RWPE2 (cell line): ENCODE measurements at regions not wholly inside any gene's neighbourhood (a gene's known extent, or its start where the extent isn't known, plus 50 kb on each side); places are given as distances from the start of the nearest gene placed in this dataset.

Source experiments
- ATAC-seq: fragments of 200-7000 bp; cut with Tn5 transposase; 3 replicates; pipeline ENCODE4 v1.9.1; 2021; ENCODE audit warnings: low read depth
- DNase-seq: peaks from one replicate; pipeline ENCODE4 v3.0.0-alpha.2; 2020; ENCODE audit warnings: low spot score
- H3K27ac ChIP-seq: fragments of 450-650 bp; 2 replicates; pipeline ENCODE4 v1.5.1; 2017; ENCODE audit warnings: mild to moderate bottlenecking; ENCODE audit not compliant: poor library complexity, severe bottlenecking
- H3K27me3 ChIP-seq: fragments of 250-450 bp; sonication (Bioruptor Pico); 2 replicates; pipeline ENCODE4 v1.5.1; 2021; ENCODE audit warnings: mild to moderate bottlenecking, moderate library complexity; ENCODE audit not compliant: insufficient read depth, poor library complexity, severe bottlenecking
- H3K36me3 ChIP-seq: fragments of 250-450 bp; sonication (Bioruptor Pico); 2 replicates; pipeline ENCODE4 v1.5.1; 2020; ENCODE audit warnings: low read depth, mild to moderate bottlenecking, moderate library complexity
- H3K4me1 ChIP-seq: fragments of 250-450 bp; sonication (Bioruptor Pico); 2 replicates; pipeline ENCODE4 v1.5.1; 2021; ENCODE audit warnings: mild to moderate bottlenecking, moderate library complexity; ENCODE audit not compliant: insufficient read depth, poor library complexity, severe bottlenecking
- H3K4me3 ChIP-seq: fragments of 250-450 bp; sonication (Bioruptor Pico); 2 replicates; pipeline ENCODE4 v1.5.1; 2021; ENCODE audit warnings: mild to moderate bottlenecking, moderate library complexity; ENCODE audit not compliant: severe bottlenecking
- H3K9me3 ChIP-seq: fragments of 250-450 bp; sonication (Bioruptor Pico); 2 replicates; pipeline ENCODE4 v1.5.1; 2021; ENCODE audit warnings: mild to moderate bottlenecking, moderate library complexity; ENCODE audit not compliant: severe bottlenecking
- TF ChIP-seq, protein P1 (sequence below): fragments of 450-650 bp; IDR thresholded peaks from one replicate; pipeline ENCODE4 v1.5.1; 2017; ENCODE audit warnings: mild to moderate bottlenecking, moderate library complexity; ENCODE audit not compliant: poor library complexity, severe bottlenecking

DNA sequence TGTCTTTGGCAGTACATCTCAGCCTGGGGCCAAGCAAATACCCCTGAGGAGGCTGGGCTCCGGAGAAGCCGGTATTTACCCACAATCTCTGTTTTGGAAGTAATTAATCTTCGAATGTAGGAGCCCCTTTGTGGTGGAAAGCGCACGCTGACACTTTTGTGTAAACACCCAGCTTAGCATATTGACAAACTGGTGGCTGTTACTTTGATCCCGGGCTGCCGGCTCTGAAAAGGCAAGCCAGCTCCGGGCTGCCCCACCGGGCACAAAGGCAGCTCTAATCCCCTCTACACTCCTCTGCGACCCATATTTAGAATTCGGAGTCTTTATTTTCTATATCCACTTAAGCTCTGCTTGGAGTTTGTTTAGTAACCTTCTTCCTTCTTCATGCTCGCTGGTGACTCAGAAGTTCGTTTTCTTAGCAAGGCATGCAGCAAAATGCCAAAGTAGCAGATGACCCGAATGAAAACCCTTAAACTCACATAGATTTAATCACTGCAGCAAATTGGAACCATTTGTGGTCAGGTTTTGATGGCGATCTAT is 144.0 kb upstream of the IRX3 start:
- Histone ChIP-seq H3K27ac (no peak overlapping the region), H3K4me3 (no peak overlapping the region), H3K27me3 (no peaks in the 10 kb centered on the region), H3K4me1 (no peaks in the 10 kb centered on the region), H3K36me3 (no peaks in the 10 kb centered on the region), H3K9me3 (no peaks in the 10 kb centered on the region)
- DNase-seq (no peak), ATAC-seq (no peak)
- TF ChIP-seq, protein P1, sequence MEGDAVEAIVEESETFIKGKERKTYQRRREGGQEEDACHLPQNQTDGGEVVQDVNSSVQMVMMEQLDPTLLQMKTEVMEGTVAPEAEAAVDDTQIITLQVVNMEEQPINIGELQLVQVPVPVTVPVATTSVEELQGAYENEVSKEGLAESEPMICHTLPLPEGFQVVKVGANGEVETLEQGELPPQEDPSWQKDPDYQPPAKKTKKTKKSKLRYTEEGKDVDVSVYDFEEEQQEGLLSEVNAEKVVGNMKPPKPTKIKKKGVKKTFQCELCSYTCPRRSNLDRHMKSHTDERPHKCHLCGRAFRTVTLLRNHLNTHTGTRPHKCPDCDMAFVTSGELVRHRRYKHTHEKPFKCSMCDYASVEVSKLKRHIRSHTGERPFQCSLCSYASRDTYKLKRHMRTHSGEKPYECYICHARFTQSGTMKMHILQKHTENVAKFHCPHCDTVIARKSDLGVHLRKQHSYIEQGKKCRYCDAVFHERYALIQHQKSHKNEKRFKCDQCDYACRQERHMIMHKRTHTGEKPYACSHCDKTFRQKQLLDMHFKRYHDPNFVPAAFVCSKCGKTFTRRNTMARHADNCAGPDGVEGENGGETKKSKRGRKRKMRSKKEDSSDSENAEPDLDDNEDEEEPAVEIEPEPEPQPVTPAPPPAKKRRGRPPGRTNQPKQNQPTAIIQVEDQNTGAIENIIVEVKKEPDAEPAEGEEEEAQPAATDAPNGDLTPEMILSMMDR, result no peak

DNA sequence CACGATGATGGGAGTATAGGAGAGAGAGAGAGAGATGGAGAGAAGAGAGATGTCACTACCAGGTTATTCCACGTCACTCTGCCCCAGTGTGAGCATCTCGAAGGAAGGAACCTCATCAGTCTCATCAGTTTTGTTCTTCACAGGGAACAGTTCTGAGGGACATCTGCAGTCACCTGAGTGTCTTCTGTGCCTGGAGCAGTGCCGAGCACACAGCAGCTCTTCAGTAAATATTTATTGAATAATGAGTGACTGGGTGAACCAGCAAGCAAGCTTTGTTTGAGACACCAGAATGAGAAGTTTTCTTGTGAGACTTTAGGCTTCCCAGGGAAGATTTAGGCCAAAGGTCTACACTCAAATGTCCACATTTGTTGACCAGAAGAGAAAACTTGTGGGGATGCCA is 142.4 kb upstream of the IRX3 start:
- Histone ChIP-seq H3K4me3 (no peak overlapping the region), H3K27me3 (no peaks in the 10 kb centered on the region), H3K4me1 (no peaks in the 10 kb centered on the region), H3K9me3 (no peaks in the 10 kb centered on the region), H3K27ac (no peak overlapping the region), H3K36me3 (no peaks in the 10 kb centered on the region)
- DNase-seq (no peak), ATAC-seq (no peak)
- TF ChIP-seq, protein P1, result no peak

DNA sequence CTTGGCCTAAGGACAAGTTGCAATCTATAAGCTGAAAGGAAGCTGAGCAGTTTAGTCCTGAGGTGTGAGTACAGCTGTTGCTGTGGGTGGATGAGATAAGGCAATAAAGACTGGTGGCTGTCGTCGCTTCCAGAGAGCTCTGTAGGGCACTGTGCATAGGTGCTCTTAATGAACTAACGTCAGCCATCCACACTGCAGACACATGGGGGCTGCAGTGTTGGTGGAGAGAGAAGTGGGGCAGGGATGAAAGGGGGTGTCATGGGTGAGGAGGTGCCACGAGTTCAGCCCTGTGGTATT is 139.9 kb upstream of the IRX3 start:
- no peaks in the 10 kb centered on the region for H3K4me1 ChIP-seq

DNA sequence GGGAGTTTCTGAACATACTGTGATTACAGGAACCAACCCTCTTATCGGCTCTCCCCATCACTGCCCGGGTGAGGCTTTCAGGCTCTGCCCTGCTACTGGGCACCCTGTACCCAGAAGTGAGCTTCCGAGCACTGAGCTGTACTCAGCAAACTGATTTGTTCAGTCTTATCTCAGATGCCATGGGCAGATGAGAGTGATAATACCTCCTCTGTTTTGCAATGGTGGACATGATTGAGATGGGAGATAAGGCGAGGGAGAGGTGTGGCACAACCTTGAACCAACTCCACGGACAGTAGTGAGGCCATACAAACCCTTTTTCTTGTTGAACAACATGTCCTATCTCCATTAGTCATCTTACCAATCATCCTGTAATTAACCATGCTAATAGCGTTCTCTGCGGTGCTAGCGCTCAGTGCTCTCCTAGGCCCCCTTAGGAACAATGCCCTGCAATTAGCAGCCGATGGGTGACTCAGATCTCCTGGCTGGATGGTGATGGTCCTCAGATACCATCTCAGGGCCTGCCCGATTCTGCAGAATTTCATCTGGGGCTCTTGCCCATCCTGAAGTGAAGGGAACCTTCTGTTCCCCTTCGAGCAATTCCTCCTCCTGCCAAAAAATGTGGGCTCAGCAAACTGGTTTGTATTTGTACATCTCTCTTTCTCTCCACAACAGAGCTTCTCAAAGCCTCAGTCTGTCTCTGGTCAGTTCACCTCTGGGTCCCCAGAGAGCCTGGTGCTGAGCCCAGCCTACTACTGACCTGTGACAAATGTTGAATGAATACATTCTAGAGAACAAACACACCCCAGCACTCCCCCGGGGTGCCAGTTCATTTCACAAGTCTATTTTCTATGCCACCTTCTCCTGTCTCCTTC is 139.3 kb upstream of the IRX3 start:
- no peaks in the 10 kb centered on the region for H3K27me3 ChIP-seq

More for the DNA sequence above, 139.9 kb upstream of the IRX3 start:
- Histone ChIP-seq H3K27me3 (no peaks in the 10 kb centered on the region), H3K27ac (no peak overlapping the region), H3K9me3 (no peaks in the 10 kb centered on the region), H3K4me3 (no peak overlapping the region), H3K36me3 (no peaks in the 10 kb centered on the region)
- no peak for ATAC-seq
- DNase-seq, result no peak
- TF ChIP-seq, protein P1, result no peak

More for the DNA sequence above, 139.3 kb upstream of the IRX3 start:
- ATAC-seq (no peak), DNase-seq (no peak)
- no peaks in the 10 kb centered on the region for H3K4me1 ChIP-seq
- no peaks in the 10 kb centered on the region for H3K36me3 ChIP-seq
- no peaks in the 10 kb centered on the region for H3K9me3 ChIP-seq
- H3K27ac ChIP-seq, result no peak overlapping the region
- TF ChIP-seq, protein P1, result no peak
- no peak overlapping the region for H3K4me3 ChIP-seq
